ENCODE measurements at regions not wholly inside any gene's neighbourhood (a gene's known extent, or its start where the extent isn't known, plus 50 kb on each side); places are given as distances from the start of the nearest gene placed in this dataset.

GRCh38 chr2:217101972-217102371 lies 242.1 kb upstream of the TNP1 start (continued):
- no peak for TF ChIP-seq PRDM10 (CRISPR knock-in tag; IDR thresholded peaks at IDR 0.05; ENCODE audit: low read depth)
- no peak for TF ChIP-seq SRSF9 (IDR thresholded peaks at IDR 0.05; ENCODE audit: borderline replicate concordance, insufficient read depth, low read depth, low read length, poor library complexity, severe bottlenecking)
- TF ChIP-seq ZNF570 (CRISPR knock-in tag; IDR thresholded peaks at IDR 0.05; ENCODE audit: borderline replicate concordance) = no peak
- no peak for TF ChIP-seq REST (IDR thresholded peaks at IDR 0.05; ENCODE audit: borderline replicate concordance in 1 of 2, low read depth in 1 of 2, low read length in 2 of 2)
- TF ChIP-seq PHF5A (CRISPR knock-in tag; IDR thresholded peaks at IDR 0.05; ENCODE audit: low read depth, unreplicated experiment) = no peak
- TF ChIP-seq RXRA (CRISPR knock-in tag; IDR thresholded peaks at IDR 0.05) = no peak
- TF ChIP-seq ZNF501 (CRISPR knock-in tag; IDR thresholded peaks at IDR 0.05) = no peak
